ENCODE measurements at regions not wholly inside any gene's neighbourhood (a gene's known extent, or its start where the extent isn't known, plus 50 kb on each side); places are given as distances from the start of the nearest gene placed in this dataset.

- Histone ChIP-seq H3K9ac (ENCODE audit: insufficient read depth, low read length) (no peak overlapping the region), H3K36me3 (ENCODE audit: control insufficient read depth, insufficient read depth, low read length) (no peaks in the 10 kb centered on the region), H3K4me1 (ENCODE audit: control insufficient read depth, extremely low read depth, insufficient read depth, low read length) (no peaks in the 10 kb centered on the region), H2AFZ (ENCODE audit: low read length) (no peak overlapping the region), H3K4me3 (replicated peaks in 1 of 4; ENCODE audit: control extremely low read depth in 1 of 4, insufficient read depth in 1 of 4, low read depth in 3 of 4, low read length in 4 of 4) (no peak overlapping the region), H3K79me2 (ENCODE audit: control insufficient read depth, insufficient read depth, low read length) (no peaks in the 10 kb centered on the region), H4K20me1 (ENCODE audit: control insufficient read depth, extremely low read depth, insufficient read depth, low read length) (no peaks in the 10 kb centered on the region), H3K27ac (ENCODE audit: insufficient read depth, low read length) (no peak overlapping the region), H3K9me3 (ENCODE audit: control insufficient read depth, insufficient read depth, low read depth, low read length) (no peaks in the 10 kb centered on the region), H3K27me3 (ENCODE audit: control insufficient read depth, insufficient read depth, low read length) (no peaks in the 10 kb centered on the region), H3K4me2 (ENCODE audit: extremely low read depth, insufficient read depth, low read length) (no peak overlapping the region)
- DNase-seq (ENCODE audit: low read depth in 2 of 2), result no peak
- no peak for TF ChIP-seq CTCF (conservative IDR thresholded peaks at IDR 0.05 in 1 of 2, IDR thresholded peaks at IDR 0.05 in 1 of 2; ENCODE audit: low read depth in 1 of 2, low read length in 2 of 2)
- TF ChIP-seq EZH2 (IDR thresholded peaks at IDR 0.05; ENCODE audit: low read length, missing control alignments), result no peak
Observed at GRCh38 chr15:29454506-29454905, 184.9 kb upstream of the NSMCE3 start.

- Histone ChIP-seq H3K27me3 (ENCODE audit: control insufficient read depth, insufficient read depth, low read length) (no peaks in the 10 kb centered on the region), H4K20me1 (ENCODE audit: control insufficient read depth, extremely low read depth, insufficient read depth, low read length) (no peaks in the 10 kb centered on the region), H3K27ac (ENCODE audit: insufficient read depth, low read length) (no peak overlapping the region), H3K4me3 (replicated peaks in 1 of 4; ENCODE audit: control extremely low read depth in 1 of 4, insufficient read depth in 1 of 4, low read depth in 3 of 4, low read length in 4 of 4) (no peak overlapping the region), H3K36me3 (ENCODE audit: control insufficient read depth, insufficient read depth, low read length) (no peaks in the 10 kb centered on the region), H2AFZ (ENCODE audit: low read length) (no peak overlapping the region), H3K79me2 (ENCODE audit: control insufficient read depth, insufficient read depth, low read length) (no peaks in the 10 kb centered on the region), H3K4me2 (ENCODE audit: extremely low read depth, insufficient read depth, low read length) (no peak overlapping the region), H3K9me3 (ENCODE audit: control insufficient read depth, insufficient read depth, low read depth, low read length) (no peaks in the 10 kb centered on the region), H3K4me1 (ENCODE audit: control insufficient read depth, extremely low read depth, insufficient read depth, low read length) (no peaks in the 10 kb centered on the region), H3K9ac (ENCODE audit: insufficient read depth, low read length) (no peak overlapping the region)
- DNase-seq (ENCODE audit: low read depth in 2 of 2), result no peak
- TF ChIP-seq CTCF (conservative IDR thresholded peaks at IDR 0.05 in 1 of 2, IDR thresholded peaks at IDR 0.05 in 1 of 2; ENCODE audit: low read depth in 1 of 2, low read length in 2 of 2) (no peak), EZH2 (IDR thresholded peaks at IDR 0.05; ENCODE audit: low read length, missing control alignments) (no peak)
Observed at GRCh38 chr15:29452881-29453731, 183.5 kb upstream of the NSMCE3 start.

- H3K9me3 ChIP-seq (ENCODE audit: control insufficient read depth, insufficient read depth, low read depth, low read length), result no peaks in the 10 kb centered on the region
- no peak for TF ChIP-seq EZH2 (IDR thresholded peaks at IDR 0.05; ENCODE audit: low read length, missing control alignments)
- no peak for TF ChIP-seq CTCF (conservative IDR thresholded peaks at IDR 0.05 in 1 of 2, IDR thresholded peaks at IDR 0.05 in 1 of 2; ENCODE audit: low read depth in 1 of 2, low read length in 2 of 2)
- H3K4me1 ChIP-seq (ENCODE audit: control insufficient read depth, extremely low read depth, insufficient read depth, low read length), result no peaks in the 10 kb centered on the region
- H2AFZ ChIP-seq (ENCODE audit: low read length), result no peak overlapping the region
- H3K9ac ChIP-seq (ENCODE audit: insufficient read depth, low read length), result no peak overlapping the region
- H3K36me3 ChIP-seq (ENCODE audit: control insufficient read depth, insufficient read depth, low read length), result no peaks in the 10 kb centered on the region
- no peak overlapping the region for H3K27ac ChIP-seq (ENCODE audit: insufficient read depth, low read length)
- H3K4me3 ChIP-seq (replicated peaks in 1 of 4; ENCODE audit: control extremely low read depth in 1 of 4, insufficient read depth in 1 of 4, low read depth in 3 of 4, low read length in 4 of 4), result no peak overlapping the region
- no peaks in the 10 kb centered on the region for H4K20me1 ChIP-seq (ENCODE audit: control insufficient read depth, extremely low read depth, insufficient read depth, low read length)
- DNase-seq (ENCODE audit: low read depth in 2 of 2), result no peak
- H3K27me3 ChIP-seq (ENCODE audit: control insufficient read depth, insufficient read depth, low read length), result no peaks in the 10 kb centered on the region
- H3K79me2 ChIP-seq (ENCODE audit: control insufficient read depth, insufficient read depth, low read length), result no peaks in the 10 kb centered on the region
- no peak overlapping the region for H3K4me2 ChIP-seq (ENCODE audit: extremely low read depth, insufficient read depth, low read length)
Observed at GRCh38 chr15:29451201-29451781, 181.7 kb upstream of the NSMCE3 start.

Data from fibroblast of lung (primary cell).